HCT116 (cell line): ENCODE measurements at regions not wholly inside any gene's neighbourhood (a gene's known extent, or its start where the extent isn't known, plus 50 kb on each side); places are given as distances from the start of the nearest gene placed in this dataset.

ENCODE experiments used
- ATAC-seq: fragments of 200-7000 bp; cut with Tn5 transposase; 2 replicates; pipeline ENCODE4 v1.9.1; 2020; ENCODE audit warnings: mild to moderate bottlenecking, moderate library complexity
- BruUV-seq: library from RNA; stranded (reverse); fragments of 400-500 nt; replicated peaks from 2 replicates; lab custom pipeline; 2021; lab: Mats Ljungman, UMichigan
- CTCF ChIA-PET: fragments of 300-600 bp; sonication (Branson Sonifier 250); formaldehyde crosslinking; loops from one replicate; lab custom pipeline; 2021; ENCODE audit warnings: antibody characterized with exemption; lab: Charles Lee
- POLR2A ChIA-PET: fragments of 300-600, 350-600 bp; sonication (Branson Sonifier 250); formaldehyde crosslinking; loops from one replicate; lab custom pipeline; 2021; ENCODE audit warnings: antibody characterized with exemption; lab: Charles Lee
- RAD21 ChIA-PET, 2 experiments: fragments of 300-600 bp; sonication (Branson Sonifier 250); formaldehyde crosslinking; loops; one replicate each; lab custom pipeline; 2023; ENCODE audit warnings: low total read pairs in 2 of 2; ENCODE audit not compliant: uncharacterized antibody in 2 of 2, unreplicated experiment in 2 of 2, low non-redundant PET in 1 of 2; lab: Charles Lee
- DNase-seq: peaks from one replicate; pipeline ENCODE4 v3.0.0-alpha.2; 2010; ENCODE audit warnings: low read depth, low spot score
- H2AFZ ChIP-seq: fragments of 200-600 bp; shearing (Covaris generic), sonication (generic); 2 replicates; pipeline ENCODE4 v1.6.1; 2017; ENCODE audit warnings: low read depth, mixed run types, mixed read lengths, antibody characterized with exemption, low read length; ENCODE audit not compliant: poor library complexity, severe bottlenecking
- H3K27ac ChIP-seq: 2 replicates; pipeline ENCODE4 v1.5.1; 2012; ENCODE audit warnings: low read depth, low read length
- H3K27me3 ChIP-seq: fragments of 200-600 bp; sonication (generic); 2 replicates; pipeline ENCODE4 v1.6.1; 2016; ENCODE audit warnings: mixed run types, low read length, mixed read lengths; ENCODE audit not compliant: insufficient read depth
- H3K36me3 ChIP-seq, 2 experiments: fragments of 200-500 bp in 1 of 2; fragments of 200-600 bp in 1 of 2; sonication (Bioruptor generic) in 1 of 2; sonication (generic) in 1 of 2; 2 replicates each; pipeline versions ENCODE4 v1.5.1 to v1.6.1; 2014 to 2016; ENCODE audit warnings: low read length in 2 of 2, inconsistent platforms in 1 of 2, mixed read lengths in 1 of 2, mixed run types in 1 of 2; ENCODE audit not compliant: insufficient read depth in 2 of 2, control insufficient read depth in 1 of 2
- H3K4me1 ChIP-seq, 2 experiments: fragments of 200-600 bp in 1 of 2; sonication (generic) in 1 of 2; 2 replicates each; pipeline versions ENCODE4 v1.5.1 to v1.6.1; 2012 to 2017; ENCODE audit warnings: low read length in 2 of 2, inconsistent platforms in 1 of 2, mild to moderate bottlenecking in 1 of 2, mixed read lengths in 1 of 2, mixed run types in 1 of 2, moderate library complexity in 1 of 2; ENCODE audit not compliant: insufficient read depth in 2 of 2, control insufficient read depth in 1 of 2
- H3K4me2 ChIP-seq: fragments of 200-600 bp; sonication (generic); 2 replicates; pipeline ENCODE4 v1.6.1; 2017; ENCODE audit warnings: mixed run types, low read length, mixed read lengths
- H3K4me3 ChIP-seq, 2 experiments: fragments of 200-600 bp in 1 of 2; sonication (generic) in 1 of 2; replicated peaks in 1 of 2; 2 replicates each; pipeline ENCODE4 v1.5.1; 2011 to 2016; ENCODE audit warnings: low read length in 2 of 2, control low read depth in 1 of 2, low read depth in 1 of 2, mild to moderate bottlenecking in 1 of 2, mixed read lengths in 1 of 2, mixed run types in 1 of 2
- H3K79me2 ChIP-seq: fragments of 200-600 bp; sonication (generic); 2 replicates; pipeline ENCODE4 v1.6.1; 2017; ENCODE audit warnings: mild to moderate bottlenecking, mixed run types, low read length, moderate library complexity, mixed read lengths; ENCODE audit not compliant: insufficient read depth
- H3K9ac ChIP-seq: fragments of 200-600 bp; sonication (generic); 2 replicates; pipeline ENCODE4 v1.6.1; 2016; ENCODE audit warnings: low read length, mixed read lengths
- H3K9me2 ChIP-seq: fragments of 200-600 bp; sonication (generic), shearing (Covaris generic); 2 replicates; pipeline ENCODE4 v1.6.1; 2017; ENCODE audit warnings: mixed run types, mild to moderate bottlenecking, moderate library complexity; ENCODE audit not compliant: insufficient read depth
- H3K9me3 ChIP-seq, 2 experiments: fragments of 200-500 bp in 1 of 2; fragments of 200-600 bp in 1 of 2; sonication (Bioruptor generic) in 1 of 2; sonication (generic) in 1 of 2; 2 replicates each; pipeline ENCODE4 v1.6.1; 2014 to 2017; ENCODE audit warnings: low read length in 2 of 2, mixed read lengths in 2 of 2, inconsistent platforms in 1 of 2, low read depth in 1 of 2, mild to moderate bottlenecking in 1 of 2, mixed run types in 1 of 2, moderate library complexity in 1 of 2; ENCODE audit not compliant: control insufficient read depth in 1 of 2, insufficient read depth in 1 of 2
- H4K20me1 ChIP-seq: fragments of 200-600 bp; sonication (generic), shearing (Covaris generic); 2 replicates; pipeline ENCODE4 v1.6.1; 2017; ENCODE audit warnings: mixed run types, mild to moderate bottlenecking, moderate library complexity; ENCODE audit not compliant: insufficient read depth
- CBX3 ChIP-seq: IDR thresholded peaks from 2 replicates; pipeline ENCODE4 v1.6.1; 2012; ENCODE audit warnings: low read depth
- CEBPB ChIP-seq: IDR thresholded peaks from 2 replicates; pipeline ENCODE4 v1.6.1; 2012; ENCODE audit warnings: low read depth
- ELF1 ChIP-seq: IDR thresholded peaks from 2 replicates; pipeline ENCODE4 v1.6.1; 2012; ENCODE audit warnings: low read depth, borderline replicate concordance
- EZH2 ChIP-seq: fragments of 200-600 bp; sonication (generic); IDR thresholded peaks from 2 replicates; pipeline ENCODE4 v1.6.1; 2017; ENCODE audit warnings: antibody characterized with exemption, mixed run types
- FOSL1 ChIP-seq: IDR thresholded peaks from 2 replicates; pipeline ENCODE4 v1.6.1; 2012; ENCODE audit warnings: low read depth
- JUND ChIP-seq: IDR thresholded peaks from 2 replicates; pipeline ENCODE4 v1.6.1; 2012
- POLR2A ChIP-seq: IDR thresholded peaks from 2 replicates; pipeline ENCODE4 v1.7.0; 2011; ENCODE audit warnings: borderline replicate concordance; ENCODE audit not compliant: insufficient read depth, insufficient read length; ENCODE audit errors: extremely low read depth
- POLR2AphosphoS5 ChIP-seq: IDR thresholded peaks from 2 replicates; pipeline ENCODE4 v1.6.1; 2011; ENCODE audit warnings: mild to moderate bottlenecking, low read depth, low read length, moderate library complexity
- RAD21 ChIP-seq: IDR thresholded peaks from 2 replicates; pipeline ENCODE4 v1.6.1; 2012; ENCODE audit warnings: low read depth, mild to moderate bottlenecking
- SIN3A ChIP-seq: IDR thresholded peaks from 2 replicates; pipeline ENCODE4 v1.6.1; 2012; ENCODE audit warnings: low read depth
- SRF ChIP-seq: IDR thresholded peaks from 2 replicates; pipeline ENCODE4 v1.6.1; 2012; ENCODE audit warnings: low read depth
- TCF7L2 ChIP-seq: IDR thresholded peaks from 2 replicates; pipeline ENCODE4 v1.7.0; 2011; ENCODE audit warnings: borderline replicate concordance, inconsistent platforms; ENCODE audit not compliant: insufficient read depth, insufficient read length; ENCODE audit errors: extremely low read depth
- YY1 ChIP-seq: IDR thresholded peaks from 2 replicates; pipeline ENCODE4 v1.6.1; 2011; ENCODE audit warnings: low read length, low read depth, moderate library complexity, mild to moderate bottlenecking; ENCODE audit not compliant: insufficient replicate concordance; ENCODE audit errors: extremely low read depth
- ZFX ChIP-seq: fragments of 450-650 bp; IDR thresholded peaks from 2 replicates; pipeline ENCODE4 v1.6.1; 2017
- ZNF274 ChIP-seq: fragments of 200-500 bp; sonication (Bioruptor generic); IDR thresholded peaks from 2 replicates; pipeline ENCODE4 v1.6.1; 2014; ENCODE audit warnings: mild to moderate bottlenecking, low read depth, low read length, inconsistent platforms
- intact Hi-C: fragments of 100-400 bp; cut with micrococcal nuclease; formaldehyde crosslinking; loops from 2 replicates; pipeline ENCODE4 v1.10.0; 2022
- TF ChIP-seq, protein P1 (sequence below): IDR thresholded peaks from 2 replicates; pipeline ENCODE4 v1.6.1; 2011; ENCODE audit warnings: mild to moderate bottlenecking, low read length, moderate library complexity; ENCODE audit not compliant: insufficient replicate concordance; ENCODE audit errors: extremely low read depth
- TF ChIP-seq, protein P2 (sequence below), 3 experiments: fragments of 200-600 bp in 1 of 3; sonication (generic) in 1 of 3; IDR thresholded peaks in 2 of 3; conservative IDR thresholded peaks in 1 of 3; 2 replicates each; pipeline ENCODE4 v1.5.1; 2012 to 2017; ENCODE audit warnings: low read depth in 2 of 3, low read length in 2 of 3, antibody characterized with exemption in 1 of 3, borderline replicate concordance in 1 of 3, control low read depth in 1 of 3, mild to moderate bottlenecking in 1 of 3, mixed read lengths in 1 of 3, mixed run types in 1 of 3, moderate library complexity in 1 of 3; ENCODE audit not compliant: insufficient read depth in 1 of 3
- TF ChIP-seq, protein P3 (sequence below): IDR thresholded peaks from 2 replicates; pipeline ENCODE4 v1.6.1; 2012; ENCODE audit warnings: low read depth

GRCh38 chr12:90622431-90622830 lies 332.5 kb downstream of the CCER1 start:
- no TSS peak for BruUV-seq

More at GRCh38 chr12:90622431-90622830, 332.5 kb downstream of the CCER1 start:
- Histone ChIP-seq H3K4me2 (no peak overlapping the region), H3K4me1 (no peaks in the 10 kb centered on the region), H4K20me1 (no peaks in the 10 kb centered on the region), H3K79me2 (no peaks in the 10 kb centered on the region), H3K36me3 (no peaks in the 10 kb centered on the region), H2AFZ (peak overlapping the region; percentile 40), H3K9me2 (no peaks in the 10 kb centered on the region), H3K4me3 (no peak overlapping the region), H3K27me3 (no peaks in the 10 kb centered on the region), H3K27ac (no peak overlapping the region), H3K9ac (no peak overlapping the region), H3K9me3 (no peaks in the 10 kb centered on the region)
- RAD21 ChIA-PET, result no interaction called here
- intact Hi-C loops, result no loop called here
- no peak for ATAC-seq
- CTCF ChIA-PET, result no interaction called here
- TF ChIP-seq, protein P1, sequence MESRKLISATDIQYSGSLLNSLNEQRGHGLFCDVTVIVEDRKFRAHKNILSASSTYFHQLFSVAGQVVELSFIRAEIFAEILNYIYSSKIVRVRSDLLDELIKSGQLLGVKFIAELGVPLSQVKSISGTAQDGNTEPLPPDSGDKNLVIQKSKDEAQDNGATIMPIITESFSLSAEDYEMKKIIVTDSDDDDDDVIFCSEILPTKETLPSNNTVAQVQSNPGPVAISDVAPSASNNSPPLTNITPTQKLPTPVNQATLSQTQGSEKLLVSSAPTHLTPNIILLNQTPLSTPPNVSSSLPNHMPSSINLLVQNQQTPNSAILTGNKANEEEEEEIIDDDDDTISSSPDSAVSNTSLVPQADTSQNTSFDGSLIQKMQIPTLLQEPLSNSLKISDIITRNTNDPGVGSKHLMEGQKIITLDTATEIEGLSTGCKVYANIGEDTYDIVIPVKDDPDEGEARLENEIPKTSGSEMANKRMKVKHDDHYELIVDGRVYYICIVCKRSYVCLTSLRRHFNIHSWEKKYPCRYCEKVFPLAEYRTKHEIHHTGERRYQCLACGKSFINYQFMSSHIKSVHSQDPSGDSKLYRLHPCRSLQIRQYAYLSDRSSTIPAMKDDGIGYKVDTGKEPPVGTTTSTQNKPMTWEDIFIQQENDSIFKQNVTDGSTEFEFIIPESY, result no peak
- TF ChIP-seq, protein P2, sequence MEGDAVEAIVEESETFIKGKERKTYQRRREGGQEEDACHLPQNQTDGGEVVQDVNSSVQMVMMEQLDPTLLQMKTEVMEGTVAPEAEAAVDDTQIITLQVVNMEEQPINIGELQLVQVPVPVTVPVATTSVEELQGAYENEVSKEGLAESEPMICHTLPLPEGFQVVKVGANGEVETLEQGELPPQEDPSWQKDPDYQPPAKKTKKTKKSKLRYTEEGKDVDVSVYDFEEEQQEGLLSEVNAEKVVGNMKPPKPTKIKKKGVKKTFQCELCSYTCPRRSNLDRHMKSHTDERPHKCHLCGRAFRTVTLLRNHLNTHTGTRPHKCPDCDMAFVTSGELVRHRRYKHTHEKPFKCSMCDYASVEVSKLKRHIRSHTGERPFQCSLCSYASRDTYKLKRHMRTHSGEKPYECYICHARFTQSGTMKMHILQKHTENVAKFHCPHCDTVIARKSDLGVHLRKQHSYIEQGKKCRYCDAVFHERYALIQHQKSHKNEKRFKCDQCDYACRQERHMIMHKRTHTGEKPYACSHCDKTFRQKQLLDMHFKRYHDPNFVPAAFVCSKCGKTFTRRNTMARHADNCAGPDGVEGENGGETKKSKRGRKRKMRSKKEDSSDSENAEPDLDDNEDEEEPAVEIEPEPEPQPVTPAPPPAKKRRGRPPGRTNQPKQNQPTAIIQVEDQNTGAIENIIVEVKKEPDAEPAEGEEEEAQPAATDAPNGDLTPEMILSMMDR (IDR thresholded peaks at IDR 0.05 in 2 of 3, conservative IDR thresholded peaks at IDR 0.05 in 1 of 3; ENCODE audit: borderline replicate concordance in 1 of 3, insufficient read depth in 1 of 3, low read depth in 2 of 3, low read length in 2 of 3), result no peak
- TF ChIP-seq ELF1 (no peak), ZNF274 (no peak), CEBPB (no peak), SIN3A (no peak), POLR2A (no peak), SRF (no peak), EZH2 (no peak), CBX3 (no peak), JUND (no peak), YY1 (no peak), ZFX (no peak), RAD21 (no peak), FOSL1 (no peak), POLR2AphosphoS5 (no peak), TCF7L2 (no peak)
- TF ChIP-seq, protein P3, sequence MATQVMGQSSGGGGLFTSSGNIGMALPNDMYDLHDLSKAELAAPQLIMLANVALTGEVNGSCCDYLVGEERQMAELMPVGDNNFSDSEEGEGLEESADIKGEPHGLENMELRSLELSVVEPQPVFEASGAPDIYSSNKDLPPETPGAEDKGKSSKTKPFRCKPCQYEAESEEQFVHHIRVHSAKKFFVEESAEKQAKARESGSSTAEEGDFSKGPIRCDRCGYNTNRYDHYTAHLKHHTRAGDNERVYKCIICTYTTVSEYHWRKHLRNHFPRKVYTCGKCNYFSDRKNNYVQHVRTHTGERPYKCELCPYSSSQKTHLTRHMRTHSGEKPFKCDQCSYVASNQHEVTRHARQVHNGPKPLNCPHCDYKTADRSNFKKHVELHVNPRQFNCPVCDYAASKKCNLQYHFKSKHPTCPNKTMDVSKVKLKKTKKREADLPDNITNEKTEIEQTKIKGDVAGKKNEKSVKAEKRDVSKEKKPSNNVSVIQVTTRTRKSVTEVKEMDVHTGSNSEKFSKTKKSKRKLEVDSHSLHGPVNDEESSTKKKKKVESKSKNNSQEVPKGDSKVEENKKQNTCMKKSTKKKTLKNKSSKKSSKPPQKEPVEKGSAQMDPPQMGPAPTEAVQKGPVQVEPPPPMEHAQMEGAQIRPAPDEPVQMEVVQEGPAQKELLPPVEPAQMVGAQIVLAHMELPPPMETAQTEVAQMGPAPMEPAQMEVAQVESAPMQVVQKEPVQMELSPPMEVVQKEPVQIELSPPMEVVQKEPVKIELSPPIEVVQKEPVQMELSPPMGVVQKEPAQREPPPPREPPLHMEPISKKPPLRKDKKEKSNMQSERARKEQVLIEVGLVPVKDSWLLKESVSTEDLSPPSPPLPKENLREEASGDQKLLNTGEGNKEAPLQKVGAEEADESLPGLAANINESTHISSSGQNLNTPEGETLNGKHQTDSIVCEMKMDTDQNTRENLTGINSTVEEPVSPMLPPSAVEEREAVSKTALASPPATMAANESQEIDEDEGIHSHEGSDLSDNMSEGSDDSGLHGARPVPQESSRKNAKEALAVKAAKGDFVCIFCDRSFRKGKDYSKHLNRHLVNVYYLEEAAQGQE, result no peak
- no peak for DNase-seq
- POLR2A ChIA-PET, result no interaction called here
